ENCODE measurements at regions not wholly inside any gene's neighbourhood (a gene's known extent, or its start where the extent isn't known, plus 50 kb on each side); places are given as distances from the start of the nearest gene placed in this dataset.
A peak's percentile ranks its signal among the peaks of the same experiment; 100 is the strongest.
"Not testable (repeated sequence)": the region's sequence is repeated elsewhere in the genome, so short reads cannot be mapped to it uniquely, and the experiment has no call there.

DNA sequence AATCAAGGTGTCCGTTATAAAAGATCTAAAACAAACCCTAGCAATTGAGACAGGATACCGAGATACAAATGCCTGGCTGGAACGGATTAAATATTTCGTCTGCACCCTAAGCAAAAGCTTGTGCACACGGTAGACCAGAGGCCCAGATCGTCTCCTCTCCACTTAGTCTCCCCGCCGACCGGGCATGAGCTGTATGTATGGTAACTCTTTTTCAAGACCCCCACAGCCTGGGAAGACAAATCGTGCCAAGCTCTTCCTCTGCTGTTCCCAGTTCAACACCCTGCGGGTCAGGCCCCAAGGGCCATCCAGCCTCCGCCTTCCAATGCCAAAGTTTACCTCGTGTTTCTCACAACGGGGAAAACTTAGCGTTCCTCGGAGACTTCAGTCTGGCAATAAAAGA lies 285.7 kb upstream of the GALNT17 start:
- no peak for DNase-seq (ENCODE audit: low spot score)

DNA sequence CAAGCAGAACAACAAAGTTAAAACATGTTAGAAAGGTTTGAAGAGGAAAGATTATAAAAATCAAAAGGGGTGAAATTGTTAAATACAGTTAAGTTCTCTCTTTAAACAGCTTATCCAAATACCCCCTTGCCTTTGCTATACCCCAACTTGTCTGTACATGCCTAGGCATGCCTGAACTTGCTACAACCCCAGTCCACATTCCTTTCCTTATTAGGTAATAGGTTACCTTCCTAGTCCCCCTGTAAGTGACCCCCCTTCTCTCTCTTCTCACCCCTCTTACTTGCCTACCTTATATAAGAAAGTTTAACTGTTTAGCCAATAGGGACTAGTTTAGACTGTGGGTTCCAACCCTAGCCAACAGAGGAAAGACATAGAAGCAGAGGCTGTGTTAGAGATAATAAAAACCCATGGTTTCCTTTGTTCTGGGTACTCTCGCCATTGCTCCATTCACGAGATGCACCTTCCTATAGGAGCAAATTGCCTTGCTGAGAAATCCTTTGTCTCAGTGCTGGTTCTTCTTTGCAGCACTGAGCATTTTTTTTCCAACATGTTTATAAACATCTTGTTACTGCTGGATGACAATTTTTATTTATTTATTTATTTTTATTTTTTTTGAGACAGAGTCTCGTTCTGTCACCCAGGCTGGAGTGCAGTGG lies 282.2 kb upstream of the GALNT17 start:
- DNase-seq (ENCODE audit: low spot score), result no peak

DNA sequence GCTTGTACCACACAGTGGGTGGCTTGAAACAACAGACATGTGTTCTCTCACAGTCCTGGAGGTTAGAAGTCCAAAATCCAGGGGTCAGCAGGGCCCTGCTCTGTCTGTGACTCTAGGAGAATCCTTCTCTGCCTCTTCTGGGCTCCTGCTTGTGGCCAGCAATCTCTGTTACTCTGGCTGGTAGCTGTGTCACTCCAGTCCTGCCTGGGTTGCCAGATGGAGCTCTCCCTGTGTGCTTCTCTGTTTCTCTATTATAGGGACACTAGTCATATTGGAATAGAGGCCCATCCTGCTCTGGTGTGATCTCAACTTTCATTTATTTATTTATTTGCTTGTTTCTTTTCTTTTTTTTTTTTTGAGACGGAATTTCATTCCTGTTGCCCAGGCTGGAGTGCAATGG lies 276.6 kb upstream of the GALNT17 start:
- no peak for DNase-seq (ENCODE audit: low spot score)

DNA sequence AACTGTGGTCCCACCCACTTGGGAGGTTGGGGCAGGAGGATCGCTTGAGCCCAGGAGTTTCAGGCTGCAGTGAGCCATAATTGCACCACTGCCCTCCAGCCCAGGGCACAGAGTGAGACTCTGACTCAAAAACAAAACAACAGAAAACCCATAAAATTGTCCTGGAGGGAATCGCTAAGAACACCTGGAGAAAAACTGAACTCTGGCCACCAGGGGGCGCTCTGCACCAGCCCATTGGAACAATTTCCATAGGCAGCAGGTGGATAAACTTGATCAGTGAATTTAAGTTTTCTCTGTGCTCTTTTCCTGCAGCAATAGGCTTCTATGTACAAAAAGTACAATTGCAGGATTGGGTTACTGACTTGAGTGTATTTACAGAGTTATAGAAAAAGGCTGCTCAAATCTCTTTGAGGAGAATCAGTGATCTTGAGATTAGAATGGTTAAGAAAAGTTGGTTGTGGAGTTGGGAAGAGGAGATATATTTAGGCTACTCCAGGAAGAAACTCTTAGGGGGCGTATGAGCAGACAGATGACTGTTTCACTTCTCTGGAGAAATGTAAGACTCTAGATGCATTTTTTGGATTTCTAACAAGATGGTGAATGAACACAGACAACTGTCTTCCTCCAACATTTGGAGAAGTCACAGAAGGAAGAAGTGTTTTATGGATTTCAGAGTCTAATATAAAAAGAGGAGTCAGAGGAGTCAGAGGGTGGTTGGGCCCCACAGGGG lies 274.9 kb upstream of the GALNT17 start:
- DNase-seq (ENCODE audit: low spot score), result peak; percentile 32

DNA sequence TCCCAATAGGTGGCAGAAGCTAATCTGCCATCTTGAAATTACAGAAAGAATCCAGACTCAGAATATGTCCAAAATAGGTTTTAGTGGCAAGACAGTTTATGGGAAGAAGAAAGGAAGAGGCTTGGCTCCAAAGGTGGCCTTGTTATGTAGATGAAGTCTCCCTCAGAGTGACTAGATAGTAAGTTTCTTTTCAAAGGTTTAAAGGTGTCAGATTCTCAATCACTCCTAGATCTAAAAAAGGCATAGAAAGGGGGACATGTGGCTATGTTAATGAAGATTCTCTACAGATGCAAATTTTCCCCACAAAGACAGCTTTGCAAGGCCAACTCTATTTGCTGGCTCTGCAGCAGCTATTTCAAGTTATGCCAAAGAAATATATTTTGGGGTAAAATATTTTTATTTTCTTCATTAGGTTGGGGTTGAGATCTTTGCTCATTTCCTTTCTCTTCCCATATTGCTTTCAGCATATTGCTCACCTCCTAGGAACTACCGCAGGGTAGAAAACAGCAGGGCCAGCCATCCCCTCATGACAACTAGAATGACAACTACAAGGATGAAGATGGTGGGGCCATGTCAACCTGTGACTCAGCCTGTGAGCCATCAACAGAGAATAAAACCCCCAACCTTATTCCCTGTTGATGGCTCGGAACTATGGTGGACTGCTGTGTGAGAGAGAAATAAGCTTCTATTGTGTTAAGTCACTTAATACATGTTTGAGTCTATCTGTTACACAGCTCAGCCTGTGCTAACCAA lies 274.0 kb upstream of the GALNT17 start:
- no peak for DNase-seq (ENCODE audit: low spot score)

DNA sequence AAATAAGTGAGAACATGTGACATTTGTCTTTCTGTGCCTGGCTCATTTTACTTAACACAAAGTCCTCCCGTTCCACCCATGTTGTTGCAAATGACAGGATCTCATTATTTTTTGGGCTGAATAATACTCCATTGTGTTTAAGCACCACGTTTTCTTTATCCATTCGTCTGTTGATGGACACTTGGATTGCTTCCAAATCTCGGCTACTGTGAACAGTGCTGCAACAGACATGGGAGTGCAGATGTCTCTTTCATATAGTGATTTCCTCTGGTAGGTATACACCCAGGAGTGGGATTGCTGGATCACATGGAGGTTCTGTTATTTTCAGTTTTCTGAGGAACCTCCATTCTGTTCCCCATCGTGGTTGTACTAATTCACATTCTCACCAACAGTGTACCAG lies 264.4 kb upstream of the GALNT17 start:
- DNase-seq (ENCODE audit: low spot score), result no peak

DNA sequence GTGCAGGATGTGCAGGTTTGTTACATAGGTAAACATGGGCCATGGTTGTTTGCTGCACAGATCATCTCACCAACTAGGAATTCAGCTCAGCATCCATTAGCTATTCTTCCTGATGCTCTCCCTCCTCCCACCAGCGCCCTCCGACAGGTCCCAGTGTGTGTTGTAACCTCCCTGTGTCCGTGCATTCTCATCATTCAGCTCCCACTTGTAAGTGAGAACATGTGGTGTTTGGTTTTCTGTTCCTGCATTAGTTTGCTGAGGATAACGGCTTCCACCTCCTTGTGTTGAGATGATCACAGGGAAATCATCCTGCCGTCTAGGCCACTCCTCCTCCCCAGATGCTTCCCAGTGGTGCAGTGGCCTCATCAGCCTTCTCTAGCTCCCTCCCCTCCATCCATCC lies 261.6 kb upstream of the GALNT17 start:
- no peak for DNase-seq (ENCODE audit: low spot score)

DNA sequence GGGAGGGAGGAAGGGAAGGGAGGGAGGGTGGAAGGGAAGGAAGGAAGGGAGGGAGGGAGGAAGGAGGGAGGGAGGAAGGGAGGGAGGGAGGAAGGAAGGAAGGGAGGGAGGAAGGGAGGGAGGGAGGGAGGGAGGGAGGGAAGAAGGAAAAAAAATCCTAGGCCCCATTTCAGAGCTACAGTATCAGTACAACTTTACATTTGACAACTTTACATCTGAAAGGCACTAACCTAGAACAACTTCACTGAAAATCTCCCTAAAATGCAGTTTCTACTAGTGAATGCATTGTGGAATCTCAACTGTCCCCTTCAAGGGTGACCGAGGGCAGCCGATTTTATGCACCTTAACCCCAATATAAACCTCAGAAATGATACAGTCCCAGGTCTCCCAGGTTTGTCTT lies 259.8 kb upstream of the GALNT17 start:
- no peak for DNase-seq (ENCODE audit: low spot score)

DNA sequence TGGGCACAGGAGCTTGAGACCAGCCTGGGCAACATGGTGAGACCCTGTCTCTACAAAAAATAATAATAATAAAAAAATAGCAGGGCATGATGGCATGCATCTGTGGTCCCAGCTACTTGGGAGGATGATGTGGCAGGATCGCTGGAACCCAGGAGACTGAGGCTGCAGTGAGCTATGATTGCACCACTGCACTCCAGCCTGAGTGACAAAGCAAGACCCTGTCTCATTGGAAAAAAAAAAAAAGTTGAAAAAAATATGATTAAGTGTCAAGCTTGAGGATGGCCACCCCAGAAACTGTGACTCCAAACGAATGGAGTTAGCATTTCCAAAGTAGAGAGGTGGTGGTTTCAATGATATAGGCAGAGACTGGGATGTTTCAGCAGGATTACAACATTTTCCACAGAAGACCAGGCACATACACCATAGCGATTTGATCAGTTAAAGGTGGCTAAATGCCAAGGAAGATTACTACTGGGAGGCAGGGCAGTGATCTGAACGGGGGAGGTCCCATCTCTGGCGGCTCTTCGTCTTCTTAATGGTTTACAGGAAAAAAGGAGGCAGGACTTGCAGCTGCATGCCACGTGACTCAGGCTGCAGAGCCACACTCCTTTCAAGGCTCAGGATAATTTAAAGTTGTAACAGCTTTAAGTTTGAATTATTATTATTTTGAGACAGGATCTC lies 250.6 kb upstream of the GALNT17 start:
- no peak for DNase-seq (ENCODE audit: low spot score)

DNA sequence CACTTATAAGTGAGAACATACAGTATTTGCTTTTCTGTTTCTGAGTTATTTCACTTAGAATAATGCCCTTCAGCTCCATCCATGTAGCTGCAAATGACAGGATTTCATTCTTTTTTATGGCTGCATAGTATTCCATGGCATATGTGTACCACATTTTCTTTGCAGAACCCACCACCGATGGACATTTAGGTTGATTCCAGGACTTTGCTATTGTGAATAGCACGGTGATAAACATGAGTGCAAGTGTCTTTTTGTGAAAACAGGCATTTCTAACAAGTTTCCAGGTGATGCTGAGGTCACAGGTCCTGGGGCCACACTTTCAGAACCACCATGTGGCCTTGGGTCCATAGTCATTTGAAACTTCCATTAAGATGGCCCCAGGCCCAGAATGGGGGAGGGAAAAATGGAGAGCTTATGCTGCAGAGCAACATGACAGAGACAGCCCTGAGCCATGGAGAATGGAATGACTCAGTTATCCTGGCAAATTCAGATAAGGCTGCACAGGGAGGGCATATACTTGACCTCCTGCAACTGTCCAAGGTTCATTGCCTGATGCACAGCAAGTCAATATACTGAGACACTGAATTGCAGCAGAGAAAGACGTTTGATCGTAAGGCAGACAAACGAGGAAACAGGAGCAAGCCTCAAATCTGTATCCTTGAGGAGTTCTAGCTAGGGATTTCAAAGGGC lies 248.0 kb upstream of the GALNT17 start:
- no peak for DNase-seq (ENCODE audit: low spot score)

DNA sequence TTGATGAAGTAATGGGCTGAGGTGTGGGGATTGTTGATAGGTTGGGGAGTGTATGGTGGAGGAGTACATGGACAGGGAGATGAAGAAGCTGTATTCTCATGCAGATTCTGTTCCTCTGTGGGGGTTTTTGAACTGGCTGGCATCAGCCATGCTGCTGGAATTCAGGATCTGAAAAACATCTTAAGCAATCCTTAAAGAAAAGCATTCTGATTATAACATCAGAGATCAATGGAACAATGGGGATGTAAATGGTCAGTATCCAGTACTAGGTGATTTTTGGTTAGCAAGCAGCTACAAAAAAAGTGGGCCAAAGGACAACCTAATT lies 247.5 kb upstream of the GALNT17 start:
- no peak for DNase-seq (ENCODE audit: low spot score)

DNA sequence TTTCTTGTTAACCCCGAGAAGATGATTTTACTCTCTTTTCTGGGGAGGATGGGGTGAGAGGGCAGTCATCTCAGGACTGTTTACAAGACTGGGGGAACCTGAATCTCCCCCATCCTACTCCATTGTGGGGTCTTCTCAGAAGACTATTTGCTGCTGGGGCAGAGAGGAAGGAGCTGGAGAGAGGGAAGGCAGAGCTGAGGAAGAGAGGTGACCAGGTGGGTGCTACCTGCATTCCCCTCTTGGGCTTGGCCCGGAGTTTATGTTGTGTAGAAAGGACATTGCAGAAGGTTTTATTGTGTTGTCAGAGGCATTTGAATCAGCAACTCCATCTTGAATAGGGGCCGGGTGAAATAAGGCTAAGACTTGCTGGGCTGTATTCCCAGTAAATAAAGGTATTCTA lies 247.1 kb upstream of the GALNT17 start:
- no peak for DNase-seq (ENCODE audit: low spot score)

DNA sequence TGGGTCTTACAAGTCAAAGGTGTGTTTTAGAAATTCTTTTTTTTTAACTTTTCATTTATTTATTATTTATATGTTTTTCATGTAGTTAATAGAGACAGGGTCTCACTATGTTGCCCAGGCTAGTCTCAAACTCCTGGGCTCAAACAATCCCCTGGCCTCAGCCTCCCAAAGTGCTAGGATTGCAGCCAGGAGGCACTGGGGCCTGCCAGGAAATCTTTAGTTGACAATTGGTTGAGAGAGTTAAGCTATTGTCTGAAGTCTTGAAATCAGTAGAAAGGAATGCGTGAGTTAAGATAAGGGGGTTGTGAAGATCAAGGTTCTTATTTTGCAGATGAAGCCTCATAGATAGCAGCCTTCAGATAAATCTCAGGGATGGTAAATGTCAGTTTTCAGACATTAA lies 245.4 kb upstream of the GALNT17 start:
- no peak for DNase-seq (ENCODE audit: low spot score)

DNA sequence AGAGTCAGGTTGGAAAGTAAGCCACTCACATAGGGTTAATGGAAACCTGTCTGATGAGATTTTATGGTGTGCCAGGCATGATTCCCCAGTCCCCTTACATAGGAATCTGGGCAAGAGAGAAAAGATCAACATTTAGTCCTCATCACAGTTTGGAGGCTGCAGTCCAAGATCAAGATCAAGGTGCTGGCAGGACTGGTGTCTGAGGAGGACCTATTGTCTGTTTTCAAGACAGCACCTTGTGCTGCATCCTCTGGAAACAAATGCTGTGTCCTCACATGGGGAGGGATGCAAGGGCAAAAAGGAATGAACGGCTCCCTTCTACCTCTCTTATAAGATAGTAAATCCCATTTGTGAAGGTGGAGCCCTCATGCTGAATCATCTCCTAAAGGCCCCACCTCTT lies 244.8 kb upstream of the GALNT17 start:
- no peak for DNase-seq (ENCODE audit: low spot score)

DNA sequence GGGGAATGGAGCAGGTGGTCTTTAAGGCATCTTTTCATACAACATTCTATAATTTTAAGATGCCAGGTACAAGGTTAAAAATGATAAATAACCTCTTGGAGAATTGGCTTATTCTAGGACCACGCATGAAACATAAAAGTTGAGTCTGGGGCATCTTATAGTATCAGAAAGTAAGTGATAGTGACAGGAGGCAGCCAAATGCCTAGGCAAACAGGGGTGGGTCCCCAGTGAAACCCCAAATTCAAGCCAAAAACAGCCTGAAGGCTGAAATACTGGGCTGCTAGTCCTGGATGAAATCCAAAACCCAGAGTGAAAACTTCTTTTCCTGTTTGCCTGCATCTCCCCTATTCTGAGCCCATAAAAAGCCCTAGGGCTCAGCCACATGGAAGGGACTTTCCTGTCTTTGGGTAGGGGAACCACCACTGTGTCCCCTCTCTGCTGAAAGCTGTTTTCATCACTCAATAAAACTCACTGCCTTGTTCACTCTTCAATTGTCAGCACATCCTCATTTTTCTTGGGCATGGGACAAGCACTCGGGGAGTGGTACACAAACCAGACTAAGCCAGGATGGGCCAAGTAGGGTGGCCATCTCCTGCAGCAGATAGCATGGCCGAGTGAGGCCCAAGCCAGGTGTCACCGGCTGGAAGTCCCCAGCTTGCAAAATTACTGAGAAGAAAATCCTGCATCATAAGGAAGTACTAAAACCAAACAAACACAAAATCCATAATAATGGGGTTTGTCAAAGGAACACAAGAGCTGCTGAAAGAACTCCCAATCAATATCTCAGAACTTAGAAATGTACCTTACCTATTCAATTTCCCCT lies 241.6 kb upstream of the GALNT17 start:
- no peak for DNase-seq (ENCODE audit: low spot score)

DNA sequence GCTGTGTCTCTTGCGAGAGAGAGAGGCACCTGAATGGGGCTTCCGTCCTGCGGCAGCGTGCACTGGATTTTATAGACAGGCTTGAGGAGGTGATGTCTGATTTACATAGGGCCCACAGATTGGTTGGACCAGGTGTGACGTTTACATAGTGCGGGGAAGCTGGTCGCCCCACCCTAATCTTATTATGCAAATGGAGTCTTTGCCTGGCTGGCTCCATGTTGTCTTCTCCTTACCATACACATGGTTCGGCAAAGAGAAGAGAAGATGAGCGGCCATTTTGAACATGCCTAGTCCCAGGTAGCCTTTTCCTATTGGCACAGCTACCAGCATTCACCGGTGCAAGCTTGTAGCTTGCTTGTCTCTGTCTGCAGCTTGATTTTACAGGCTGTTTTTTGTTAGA lies 238.5 kb upstream of the GALNT17 start:
- DNase-seq (ENCODE audit: low spot score), result no peak

DNA sequence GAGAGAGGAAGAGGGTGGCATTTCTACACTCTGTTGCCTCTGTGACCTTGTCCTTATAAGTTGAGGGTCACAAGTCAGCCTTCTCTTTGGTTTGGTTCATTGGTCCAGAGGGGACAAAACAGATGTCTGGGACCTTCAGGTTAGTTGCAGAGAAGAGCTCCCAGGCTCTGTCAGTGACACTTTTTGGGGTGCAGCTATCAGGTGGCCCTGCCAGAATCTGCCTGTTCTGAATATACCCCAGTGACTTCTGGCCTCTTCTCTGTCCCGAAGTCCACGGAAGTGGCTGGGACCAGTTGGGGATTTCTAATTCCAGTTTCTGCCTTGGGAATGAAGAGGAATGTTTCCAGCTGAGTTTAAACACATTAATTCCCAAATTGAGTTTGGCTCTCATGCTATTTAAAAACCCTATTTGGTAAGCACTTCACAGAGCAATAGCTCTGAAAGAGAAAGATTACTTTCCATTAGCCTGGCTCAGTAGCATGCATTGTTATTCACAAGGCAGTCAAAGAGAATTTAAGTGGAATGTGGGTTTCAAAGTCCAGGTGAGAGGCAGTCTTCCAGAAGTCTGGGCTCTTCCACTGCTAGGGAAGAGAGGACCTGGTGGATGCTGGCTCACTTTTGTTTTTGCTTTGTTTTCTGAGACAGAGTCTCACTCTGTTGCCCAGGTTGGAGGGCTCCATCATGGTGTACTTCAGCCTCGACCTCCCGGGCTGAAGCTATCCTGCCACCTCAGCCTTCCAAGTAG lies 237.8 kb upstream of the GALNT17 start:
- no peak for DNase-seq (ENCODE audit: low spot score)

DNA sequence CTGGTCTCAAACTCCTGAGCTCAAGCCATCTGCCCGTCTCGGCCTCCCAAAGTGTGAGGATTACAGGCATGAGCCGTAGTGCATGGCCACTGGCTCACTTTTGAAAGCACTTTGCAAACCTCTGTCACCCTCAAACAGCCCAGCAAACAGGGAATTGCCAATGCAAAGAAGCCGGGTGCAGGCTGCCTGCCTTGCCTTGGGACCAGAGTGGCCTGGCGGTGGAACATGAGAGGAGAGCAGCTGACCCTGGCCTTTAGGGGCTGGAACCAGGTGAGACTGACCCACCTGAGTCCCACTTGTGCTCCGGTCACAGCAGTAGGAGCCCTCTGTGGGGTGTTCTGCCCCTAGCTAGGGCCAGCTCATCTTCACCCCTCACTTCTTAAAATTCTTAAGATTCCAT lies 237.1 kb upstream of the GALNT17 start:
- DNase-seq (ENCODE audit: low spot score), result no peak

DNA sequence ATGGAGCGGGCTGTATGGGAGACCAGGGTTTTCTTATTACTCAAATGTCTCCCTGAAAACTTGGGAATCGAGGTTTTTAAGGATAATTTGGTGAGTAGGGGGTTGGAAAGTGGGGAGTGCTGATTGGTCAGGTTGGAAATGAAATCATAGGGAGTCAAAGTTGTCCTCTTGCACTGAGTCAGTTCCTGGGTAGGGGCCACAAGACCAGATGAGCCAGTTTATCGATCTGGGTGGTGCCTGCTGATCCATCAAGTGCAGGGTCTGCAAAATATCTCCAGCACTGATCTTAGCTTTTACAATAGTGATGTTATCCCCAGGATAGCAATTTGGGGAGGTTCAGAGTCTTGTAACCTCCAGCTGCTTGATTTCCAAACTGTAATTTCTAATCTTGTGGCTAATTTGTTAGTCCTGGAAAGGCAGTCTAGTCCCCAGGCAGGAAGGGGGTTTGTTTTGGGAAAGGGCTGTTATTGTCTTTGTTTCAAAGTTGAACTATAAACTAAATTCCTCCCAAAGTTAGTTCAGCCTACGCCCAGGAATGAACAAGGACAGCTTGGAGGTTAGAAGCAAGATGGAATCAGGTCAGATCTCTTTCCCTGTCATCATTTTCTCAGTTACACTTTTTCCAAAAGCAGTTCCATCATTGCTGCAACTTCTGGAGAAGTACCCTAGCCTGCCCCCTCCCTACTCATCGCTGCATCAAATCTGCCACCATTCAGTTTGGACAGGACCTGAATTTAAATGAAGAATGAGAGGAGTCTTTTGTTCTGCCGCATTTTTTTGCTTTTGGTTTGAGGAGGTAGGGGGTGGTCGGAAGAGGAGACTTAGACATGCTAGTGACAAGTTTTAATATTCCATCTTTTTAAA lies 236.4 kb upstream of the GALNT17 start:
- DNase-seq (ENCODE audit: low spot score), result not testable (repeated sequence)

Measured in CD4-positive, alpha-beta T cell treated with Interleukin-15 for 4 hours (primary cell).